ENCODE measurements at regions not wholly inside any gene's neighbourhood (a gene's known extent, or its start where the extent isn't known, plus 50 kb on each side); places are given as distances from the start of the nearest gene placed in this dataset.

- Histone ChIP-seq H3K27me3 (ENCODE audit: insufficient read depth, low read depth, low read length) (no peaks in the 10 kb centered on the region), H3K9me3 (ENCODE audit: low read length) (no peaks in the 10 kb centered on the region), H3K4me3 (ENCODE audit: low read length) (no peak overlapping the region), H2AFZ (ENCODE audit: low read depth, low read length) (no peak overlapping the region), H3K36me3 (ENCODE audit: insufficient read depth, low read length) (no peaks in the 10 kb centered on the region), H3K4me2 (ENCODE audit: low read length) (no peak overlapping the region), H3F3A (ENCODE audit: insufficient read depth, low read length, poor library complexity, severe bottlenecking) (no peaks in the 10 kb centered on the region), H3K9ac (ENCODE audit: low read length) (no peak overlapping the region), H3K27ac (ENCODE audit: low read length) (no peak overlapping the region), H3K79me2 (replicated peaks; ENCODE audit: insufficient read depth, low read length) (no peaks in the 10 kb centered on the region), H3K9me2 (ENCODE audit: insufficient read depth, low read length) (no peaks in the 10 kb centered on the region), H4K20me1 (ENCODE audit: insufficient read depth) (no peaks in the 10 kb centered on the region)
- no peak for TF ChIP-seq MXI1 (conservative IDR thresholded peaks at IDR 0.05; ENCODE audit: poor library complexity, severe bottlenecking)
- no peak for TF ChIP-seq CTCF (IDR thresholded peaks at IDR 0.05; ENCODE audit: poor library complexity, severe bottlenecking)
- no peak for TF ChIP-seq EZH2 (IDR thresholded peaks at IDR 0.05; ENCODE audit: borderline replicate concordance, insufficient read depth, low read length, poor library complexity, severe bottlenecking)
- TF ChIP-seq POLR2AphosphoS5 (IDR thresholded peaks at IDR 0.05): no peak
- TF ChIP-seq TAF1 (IDR thresholded peaks at IDR 0.05; ENCODE audit: low read depth): no peak
- no peak for TF ChIP-seq RAD21 (conservative IDR thresholded peaks at IDR 0.05)
- TF ChIP-seq, protein P1, sequence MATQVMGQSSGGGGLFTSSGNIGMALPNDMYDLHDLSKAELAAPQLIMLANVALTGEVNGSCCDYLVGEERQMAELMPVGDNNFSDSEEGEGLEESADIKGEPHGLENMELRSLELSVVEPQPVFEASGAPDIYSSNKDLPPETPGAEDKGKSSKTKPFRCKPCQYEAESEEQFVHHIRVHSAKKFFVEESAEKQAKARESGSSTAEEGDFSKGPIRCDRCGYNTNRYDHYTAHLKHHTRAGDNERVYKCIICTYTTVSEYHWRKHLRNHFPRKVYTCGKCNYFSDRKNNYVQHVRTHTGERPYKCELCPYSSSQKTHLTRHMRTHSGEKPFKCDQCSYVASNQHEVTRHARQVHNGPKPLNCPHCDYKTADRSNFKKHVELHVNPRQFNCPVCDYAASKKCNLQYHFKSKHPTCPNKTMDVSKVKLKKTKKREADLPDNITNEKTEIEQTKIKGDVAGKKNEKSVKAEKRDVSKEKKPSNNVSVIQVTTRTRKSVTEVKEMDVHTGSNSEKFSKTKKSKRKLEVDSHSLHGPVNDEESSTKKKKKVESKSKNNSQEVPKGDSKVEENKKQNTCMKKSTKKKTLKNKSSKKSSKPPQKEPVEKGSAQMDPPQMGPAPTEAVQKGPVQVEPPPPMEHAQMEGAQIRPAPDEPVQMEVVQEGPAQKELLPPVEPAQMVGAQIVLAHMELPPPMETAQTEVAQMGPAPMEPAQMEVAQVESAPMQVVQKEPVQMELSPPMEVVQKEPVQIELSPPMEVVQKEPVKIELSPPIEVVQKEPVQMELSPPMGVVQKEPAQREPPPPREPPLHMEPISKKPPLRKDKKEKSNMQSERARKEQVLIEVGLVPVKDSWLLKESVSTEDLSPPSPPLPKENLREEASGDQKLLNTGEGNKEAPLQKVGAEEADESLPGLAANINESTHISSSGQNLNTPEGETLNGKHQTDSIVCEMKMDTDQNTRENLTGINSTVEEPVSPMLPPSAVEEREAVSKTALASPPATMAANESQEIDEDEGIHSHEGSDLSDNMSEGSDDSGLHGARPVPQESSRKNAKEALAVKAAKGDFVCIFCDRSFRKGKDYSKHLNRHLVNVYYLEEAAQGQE (IDR thresholded peaks at IDR 0.05; ENCODE audit: borderline replicate concordance): no peak
- TF ChIP-seq SMC3 (conservative IDR thresholded peaks at IDR 0.05; ENCODE audit: poor library complexity): no peak
- no peak for TF ChIP-seq EP300 (conservative IDR thresholded peaks at IDR 0.05; ENCODE audit: poor library complexity, severe bottlenecking)
These were observed 781.1 kb upstream of the ADGRL4 start for GRCh38 chr1:79787631-79788030.

DNA sequence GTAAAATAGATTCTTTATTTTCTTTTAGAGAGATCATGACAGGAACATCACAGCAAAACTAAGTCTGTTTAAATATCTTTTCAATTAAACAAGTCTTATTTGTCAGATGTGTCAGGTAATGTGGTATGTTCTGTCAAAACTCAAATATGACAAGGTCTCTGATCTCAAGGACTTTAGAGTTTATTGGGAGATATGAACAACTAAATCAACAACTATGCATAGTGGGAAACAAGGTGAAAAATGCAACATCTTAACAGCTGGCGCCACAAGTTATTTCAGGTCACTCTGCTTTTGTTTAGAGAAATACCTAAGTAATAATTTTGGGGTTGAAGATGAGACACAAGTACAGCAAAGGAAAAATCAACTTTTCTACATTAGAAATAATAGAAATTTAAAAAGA is 779.4 kb upstream of the ADGRL4 start:
- Histone ChIP-seq H3K27me3 (ENCODE audit: insufficient read depth, low read depth, low read length) (no peaks in the 10 kb centered on the region), H2AFZ (ENCODE audit: low read depth, low read length) (no peak overlapping the region), H4K20me1 (ENCODE audit: insufficient read depth) (no peaks in the 10 kb centered on the region), H3K4me2 (ENCODE audit: low read length) (no peak overlapping the region), H3K27ac (ENCODE audit: low read length) (no peak overlapping the region), H3K79me2 (replicated peaks; ENCODE audit: insufficient read depth, low read length) (no peaks in the 10 kb centered on the region), H3K9me2 (ENCODE audit: insufficient read depth, low read length) (no peaks in the 10 kb centered on the region), H3F3A (ENCODE audit: insufficient read depth, low read length, poor library complexity, severe bottlenecking) (no peaks in the 10 kb centered on the region), H3K9me3 (ENCODE audit: low read length) (no peaks in the 10 kb centered on the region), H3K9ac (ENCODE audit: low read length) (no peak overlapping the region), H3K36me3 (ENCODE audit: insufficient read depth, low read length) (no peaks in the 10 kb centered on the region), H3K4me3 (ENCODE audit: low read length) (no peak overlapping the region)
- TF ChIP-seq MXI1 (conservative IDR thresholded peaks at IDR 0.05; ENCODE audit: poor library complexity, severe bottlenecking) (no peak), EP300 (conservative IDR thresholded peaks at IDR 0.05; ENCODE audit: poor library complexity, severe bottlenecking) (no peak), RAD21 (conservative IDR thresholded peaks at IDR 0.05) (no peak), SMC3 (conservative IDR thresholded peaks at IDR 0.05; ENCODE audit: poor library complexity) (no peak), TAF1 (IDR thresholded peaks at IDR 0.05; ENCODE audit: low read depth) (no peak), POLR2AphosphoS5 (IDR thresholded peaks at IDR 0.05) (no peak), EZH2 (IDR thresholded peaks at IDR 0.05; ENCODE audit: borderline replicate concordance, insufficient read depth, low read length, poor library complexity, severe bottlenecking) (no peak)
- TF ChIP-seq, protein P1 (IDR thresholded peaks at IDR 0.05; ENCODE audit: borderline replicate concordance): no peak

Measured in neural cell (in vitro differentiated cells).